ENCODE measurements at regions not wholly inside any gene's neighbourhood (a gene's known extent, or its start where the extent isn't known, plus 50 kb on each side); places are given as distances from the start of the nearest gene placed in this dataset.

DNA sequence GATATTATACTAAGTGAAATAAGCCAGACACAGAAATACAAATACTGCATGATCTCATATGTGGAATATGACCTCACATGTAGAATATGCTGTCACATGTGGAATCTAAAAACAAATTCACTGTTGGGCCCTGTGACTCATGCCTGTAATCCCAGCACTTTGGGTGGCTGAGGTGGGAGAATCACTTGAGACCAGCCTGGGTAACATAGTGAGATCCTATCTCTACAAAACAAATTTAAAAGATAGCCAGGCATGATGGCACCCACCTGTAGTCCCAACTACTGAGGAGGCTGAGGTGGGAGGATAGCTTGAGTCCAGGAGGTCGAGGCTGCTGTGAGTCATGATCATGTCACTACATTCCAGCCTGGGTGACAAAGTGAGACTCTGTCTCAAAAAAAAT is 160.3 kb downstream of the PTEN start:
- no peak for DNase-seq (ENCODE audit: low read depth)
- H3K4me3 ChIP-seq (ENCODE audit: low read depth, low read length) = no peak overlapping the region
- H3K27me3 ChIP-seq (ENCODE audit: control insufficient read depth, insufficient read depth, low read length) = no peaks in the 10 kb centered on the region
- no peaks in the 10 kb centered on the region for H3K36me3 ChIP-seq (ENCODE audit: control insufficient read depth, insufficient read depth, low read length)
- TF ChIP-seq, protein P1, sequence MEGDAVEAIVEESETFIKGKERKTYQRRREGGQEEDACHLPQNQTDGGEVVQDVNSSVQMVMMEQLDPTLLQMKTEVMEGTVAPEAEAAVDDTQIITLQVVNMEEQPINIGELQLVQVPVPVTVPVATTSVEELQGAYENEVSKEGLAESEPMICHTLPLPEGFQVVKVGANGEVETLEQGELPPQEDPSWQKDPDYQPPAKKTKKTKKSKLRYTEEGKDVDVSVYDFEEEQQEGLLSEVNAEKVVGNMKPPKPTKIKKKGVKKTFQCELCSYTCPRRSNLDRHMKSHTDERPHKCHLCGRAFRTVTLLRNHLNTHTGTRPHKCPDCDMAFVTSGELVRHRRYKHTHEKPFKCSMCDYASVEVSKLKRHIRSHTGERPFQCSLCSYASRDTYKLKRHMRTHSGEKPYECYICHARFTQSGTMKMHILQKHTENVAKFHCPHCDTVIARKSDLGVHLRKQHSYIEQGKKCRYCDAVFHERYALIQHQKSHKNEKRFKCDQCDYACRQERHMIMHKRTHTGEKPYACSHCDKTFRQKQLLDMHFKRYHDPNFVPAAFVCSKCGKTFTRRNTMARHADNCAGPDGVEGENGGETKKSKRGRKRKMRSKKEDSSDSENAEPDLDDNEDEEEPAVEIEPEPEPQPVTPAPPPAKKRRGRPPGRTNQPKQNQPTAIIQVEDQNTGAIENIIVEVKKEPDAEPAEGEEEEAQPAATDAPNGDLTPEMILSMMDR (IDR thresholded peaks at IDR 0.05; ENCODE audit: insufficient read depth, low read length, poor library complexity, severe bottlenecking) = no peak

DNA sequence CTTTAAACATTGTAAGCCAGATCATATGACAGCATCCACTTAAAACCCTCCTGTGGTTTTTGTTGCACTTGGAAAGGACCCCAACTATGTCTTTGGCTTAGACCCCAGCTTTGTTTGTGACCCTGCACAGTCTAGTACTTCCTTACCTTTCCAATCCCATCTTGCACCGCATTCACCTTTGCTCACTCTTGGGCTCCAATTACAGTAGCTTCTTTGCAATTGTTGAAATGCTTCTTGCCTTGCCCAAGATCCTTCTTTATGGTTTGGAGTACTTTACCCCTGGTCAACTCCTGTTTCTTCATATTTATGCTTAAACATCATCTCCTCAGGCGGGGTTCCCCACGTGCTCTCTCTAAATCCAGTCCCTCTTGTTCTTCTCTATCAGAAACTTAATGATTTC is 162.6 kb downstream of the PTEN start:
- TF ChIP-seq, protein P1 (IDR thresholded peaks at IDR 0.05; ENCODE audit: insufficient read depth, low read length, poor library complexity, severe bottlenecking) = no peak
- Histone ChIP-seq H3K27me3 (ENCODE audit: control insufficient read depth, insufficient read depth, low read length) (no peaks in the 10 kb centered on the region), H3K4me3 (ENCODE audit: low read depth, low read length) (no peak overlapping the region), H3K36me3 (ENCODE audit: control insufficient read depth, insufficient read depth, low read length) (no peaks in the 10 kb centered on the region)
- DNase-seq (ENCODE audit: low read depth) = no peak

DNA sequence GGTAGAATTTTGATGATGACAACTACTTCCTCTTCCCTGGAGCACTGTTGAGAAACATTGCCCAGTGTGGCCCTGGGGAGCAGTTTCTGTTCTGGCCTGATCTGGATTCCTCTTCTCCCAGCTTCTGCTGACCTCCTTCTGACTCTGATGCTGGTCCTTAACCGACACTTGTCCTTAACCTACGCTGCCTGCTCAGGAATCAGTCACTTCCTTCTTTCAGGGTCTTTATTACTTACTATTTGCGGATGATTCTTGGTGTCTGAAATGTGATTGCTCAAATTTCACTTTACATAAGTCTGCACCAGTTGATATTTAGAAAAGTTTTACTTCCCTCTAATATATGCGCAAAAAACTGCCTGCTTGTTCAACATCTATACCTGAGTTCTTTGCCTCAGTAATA is 164.1 kb downstream of the PTEN start:
- no peak overlapping the region for H3K4me3 ChIP-seq (ENCODE audit: low read depth, low read length)
- no peaks in the 10 kb centered on the region for H3K36me3 ChIP-seq (ENCODE audit: control insufficient read depth, insufficient read depth, low read length)
- TF ChIP-seq, protein P1 (IDR thresholded peaks at IDR 0.05; ENCODE audit: insufficient read depth, low read length, poor library complexity, severe bottlenecking) = no peak
- H3K27me3 ChIP-seq (ENCODE audit: control insufficient read depth, insufficient read depth, low read length) = no peaks in the 10 kb centered on the region
- DNase-seq (ENCODE audit: low read depth) = no peak

DNA sequence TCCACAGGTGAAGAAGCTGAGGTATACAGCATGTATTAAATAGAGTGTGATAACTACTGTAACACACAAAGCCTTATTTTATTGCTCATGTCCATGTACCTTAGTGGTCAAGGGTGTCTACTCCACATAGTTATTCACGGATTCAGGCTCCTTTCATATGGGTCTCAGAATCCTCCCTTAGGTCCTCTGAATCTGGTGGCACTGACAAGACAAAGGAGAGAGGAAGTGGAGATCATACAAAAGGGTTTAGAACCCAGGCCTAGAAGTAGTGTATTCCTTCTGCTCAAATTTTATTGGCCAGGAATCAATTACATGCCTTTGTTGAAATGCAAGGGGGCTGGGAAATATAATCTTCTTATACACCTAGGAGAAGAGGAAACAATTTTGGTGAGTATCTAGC is 164.6 kb downstream of the PTEN start:
- TF ChIP-seq, protein P1 (IDR thresholded peaks at IDR 0.05; ENCODE audit: insufficient read depth, low read length, poor library complexity, severe bottlenecking) = no peak
- no peaks in the 10 kb centered on the region for H3K27me3 ChIP-seq (ENCODE audit: control insufficient read depth, insufficient read depth, low read length)
- H3K36me3 ChIP-seq (ENCODE audit: control insufficient read depth, insufficient read depth, low read length) = no peaks in the 10 kb centered on the region
- no peak overlapping the region for H3K4me3 ChIP-seq (ENCODE audit: low read depth, low read length)
- no peak for DNase-seq (ENCODE audit: low read depth)

DNA sequence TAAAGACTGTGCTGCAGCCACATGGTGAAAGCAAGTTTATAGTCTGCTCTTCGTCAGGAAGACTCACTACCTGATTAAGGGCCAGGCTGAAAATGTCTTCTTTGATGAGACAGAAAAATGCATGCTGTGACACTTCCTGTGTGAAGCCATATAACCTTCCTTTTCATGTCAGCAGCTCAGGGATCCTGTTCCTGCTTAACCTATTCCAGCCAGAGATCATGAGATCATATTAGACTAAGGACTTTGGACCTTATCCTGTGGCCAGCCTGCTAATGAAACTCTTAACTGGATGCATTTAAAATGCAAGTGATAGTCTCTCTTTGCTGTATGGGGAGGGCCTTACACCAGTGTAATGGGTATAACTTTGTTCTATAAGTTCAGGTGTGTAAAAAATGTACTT is 165.2 kb downstream of the PTEN start:
- no peak overlapping the region for H3K4me3 ChIP-seq (ENCODE audit: low read depth, low read length)
- no peaks in the 10 kb centered on the region for H3K36me3 ChIP-seq (ENCODE audit: control insufficient read depth, insufficient read depth, low read length)
- no peaks in the 10 kb centered on the region for H3K27me3 ChIP-seq (ENCODE audit: control insufficient read depth, insufficient read depth, low read length)
- TF ChIP-seq, protein P1 (IDR thresholded peaks at IDR 0.05; ENCODE audit: insufficient read depth, low read length, poor library complexity, severe bottlenecking) = no peak
- DNase-seq (ENCODE audit: low read depth) = no peak

DNA sequence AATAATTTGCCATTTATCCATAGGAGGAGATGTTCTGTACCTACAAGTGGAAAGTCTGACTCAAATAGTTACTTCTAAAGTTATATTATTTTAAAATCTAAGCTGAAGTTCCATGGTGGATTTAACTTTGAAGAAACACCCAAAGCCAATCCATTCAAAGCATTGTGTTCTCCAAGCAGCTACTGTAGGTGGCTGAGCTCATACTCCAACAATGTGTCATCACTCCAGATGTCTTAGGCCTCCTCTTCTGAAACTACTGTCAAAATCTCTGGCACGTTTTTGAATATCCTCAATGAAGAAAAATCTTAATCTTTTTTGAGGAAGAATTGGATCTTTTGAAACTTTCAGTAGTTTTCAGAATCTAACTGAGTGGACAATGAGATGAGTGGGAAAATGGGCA is 169.1 kb downstream of the PTEN start:
- TF ChIP-seq, protein P1 (IDR thresholded peaks at IDR 0.05; ENCODE audit: insufficient read depth, low read length, poor library complexity, severe bottlenecking) = no peak
- Histone ChIP-seq H3K4me3 (ENCODE audit: low read depth, low read length) (no peak overlapping the region), H3K27me3 (ENCODE audit: control insufficient read depth, insufficient read depth, low read length) (no peaks in the 10 kb centered on the region), H3K36me3 (ENCODE audit: control insufficient read depth, insufficient read depth, low read length) (no peaks in the 10 kb centered on the region)
- DNase-seq (ENCODE audit: low read depth) = no peak

All from kidney epithelial cell (primary cell).